Prostate gland (tissue), 2 donors: ENCODE measurements at regions not wholly inside any gene's neighbourhood (a gene's known extent, or its start where the extent isn't known, plus 50 kb on each side); places are given as distances from the start of the nearest gene placed in this dataset.

Experiments used
- DNase-seq: peaks from one replicate; pipeline ENCODE4 v3.0.0-alpha.2; 2019; ENCODE audit warnings: low spot score
- H3K27ac ChIP-seq, 2 donors: fragments of 200-600 bp; sonication (generic); 2 replicates each; pipeline ENCODE4 v1.5.1; 2017 to 2019
- H3K27me3 ChIP-seq: fragments of 200-600 bp; sonication (generic); replicated peaks from 2 replicates; pipeline ENCODE4 v1.5.1; 2019; ENCODE audit not compliant: insufficient read depth
- H3K36me3 ChIP-seq, 2 donors: fragments of 200-600 bp; sonication (generic); 1 replicate in 1 of 2; 2 replicates in 1 of 2; pipeline versions ENCODE4 v1.5.1 to v1.8.1; 2017 to 2019
- H3K4me1 ChIP-seq: fragments of 200-600 bp; sonication (generic); replicated peaks from 2 replicates; pipeline ENCODE4 v1.5.1; 2019
- H3K4me3 ChIP-seq, 2 donors: fragments of 200-600 bp; sonication (generic); 2 replicates each; pipeline ENCODE4 v1.5.1; 2017 to 2019
- H3K9me3 ChIP-seq: fragments of 200-600 bp; sonication (generic); 2 replicates; pipeline ENCODE4 v1.5.1; 2017
- POLR2A ChIP-seq: fragments of 450-650 bp; IDR thresholded peaks from one replicate; pipeline ENCODE4 v1.6.1; 2016; ENCODE audit warnings: antibody characterized with exemption, mild to moderate bottlenecking
- POLR2AphosphoS5 ChIP-seq: sonication (generic); formaldehyde crosslinking; IDR thresholded peaks from one replicate; pipeline ENCODE4 v1.6.1; 2017; ENCODE audit warnings: antibody characterized with exemption
- WGBS: methylation state at CpG from one replicate; pipeline ENCODE4 v1.1.5; 2018; 5-methylcytosine and 5-hydroxymethylcytosine counted together
- intact Hi-C: fragments of 100-400 bp; cut with DNase I; formaldehyde crosslinking; loops from one replicate; pipeline ENCODE4 v1.14.2; 2022
- TF ChIP-seq, protein P1 (sequence below), 4 experiments: fragments of 200-600 bp in 2 of 4; fragments of 450-650 bp in 2 of 4; sonication (generic) in 2 of 4; IDR thresholded peaks; 1 replicate in 3 of 4; 2 replicates in 1 of 4; pipeline ENCODE4 v1.5.1; 2016 to 2019; ENCODE audit warnings: antibody characterized with exemption in 4 of 4, mild to moderate bottlenecking in 2 of 4, moderate library complexity in 2 of 4

GRCh38 chr16:55263271-55264250 is 60.4 kb upstream of the IRX6 start:
- Histone ChIP-seq H3K4me1 (no peaks in the 10 kb centered on the region), H3K9me3 (no peaks in the 10 kb centered on the region), H3K27me3 (no peaks in the 10 kb centered on the region), H3K36me3 (no peaks in the 10 kb centered on the region), H3K27ac (no peak overlapping the region), H3K4me3 (no peak overlapping the region)
- intact Hi-C loops = no loop called here
- DNase-seq = no peak
- no peak for TF ChIP-seq POLR2A
- no peak for TF ChIP-seq POLR2AphosphoS5
- TF ChIP-seq, protein P1, sequence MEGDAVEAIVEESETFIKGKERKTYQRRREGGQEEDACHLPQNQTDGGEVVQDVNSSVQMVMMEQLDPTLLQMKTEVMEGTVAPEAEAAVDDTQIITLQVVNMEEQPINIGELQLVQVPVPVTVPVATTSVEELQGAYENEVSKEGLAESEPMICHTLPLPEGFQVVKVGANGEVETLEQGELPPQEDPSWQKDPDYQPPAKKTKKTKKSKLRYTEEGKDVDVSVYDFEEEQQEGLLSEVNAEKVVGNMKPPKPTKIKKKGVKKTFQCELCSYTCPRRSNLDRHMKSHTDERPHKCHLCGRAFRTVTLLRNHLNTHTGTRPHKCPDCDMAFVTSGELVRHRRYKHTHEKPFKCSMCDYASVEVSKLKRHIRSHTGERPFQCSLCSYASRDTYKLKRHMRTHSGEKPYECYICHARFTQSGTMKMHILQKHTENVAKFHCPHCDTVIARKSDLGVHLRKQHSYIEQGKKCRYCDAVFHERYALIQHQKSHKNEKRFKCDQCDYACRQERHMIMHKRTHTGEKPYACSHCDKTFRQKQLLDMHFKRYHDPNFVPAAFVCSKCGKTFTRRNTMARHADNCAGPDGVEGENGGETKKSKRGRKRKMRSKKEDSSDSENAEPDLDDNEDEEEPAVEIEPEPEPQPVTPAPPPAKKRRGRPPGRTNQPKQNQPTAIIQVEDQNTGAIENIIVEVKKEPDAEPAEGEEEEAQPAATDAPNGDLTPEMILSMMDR (IDR thresholded peaks at IDR 0.05) = no peak
- 71% methylated on average over 10 of the region's 10 CpGs for WGBS

GRCh38 chr16:55264949-55265348 is 59.1 kb upstream of the IRX6 start:
- no peaks in the 10 kb centered on the region for H3K4me1 ChIP-seq
- H3K4me3 ChIP-seq = no peak overlapping the region
- intact Hi-C loops = no loop called here
- H3K27me3 ChIP-seq = no peaks in the 10 kb centered on the region
- WGBS = 43% methylated on average over 7 of the region's 7 CpGs
- TF ChIP-seq, protein P1 (IDR thresholded peaks at IDR 0.05) = no peak
- TF ChIP-seq POLR2A (no peak), POLR2AphosphoS5 (no peak)
- H3K27ac ChIP-seq = no peak overlapping the region
- no peaks in the 10 kb centered on the region for H3K9me3 ChIP-seq
- H3K36me3 ChIP-seq = no peaks in the 10 kb centered on the region
- peak; percentile 7 for DNase-seq

GRCh38 chr16:55265926-55266325 is 58.1 kb upstream of the IRX6 start:
- 92% methylated on average over 2 of the region's 2 CpGs for WGBS
- intact Hi-C loops = no loop called here
- Histone ChIP-seq H3K9me3 (no peaks in the 10 kb centered on the region), H3K4me1 (no peaks in the 10 kb centered on the region), H3K27ac (no peak overlapping the region), H3K27me3 (no peaks in the 10 kb centered on the region), H3K4me3 (no peak overlapping the region), H3K36me3 (no peaks in the 10 kb centered on the region)
- TF ChIP-seq, protein P1 (IDR thresholded peaks at IDR 0.05) = no peak
- TF ChIP-seq POLR2A (no peak), POLR2AphosphoS5 (no peak)
- no peak for DNase-seq

DNA sequence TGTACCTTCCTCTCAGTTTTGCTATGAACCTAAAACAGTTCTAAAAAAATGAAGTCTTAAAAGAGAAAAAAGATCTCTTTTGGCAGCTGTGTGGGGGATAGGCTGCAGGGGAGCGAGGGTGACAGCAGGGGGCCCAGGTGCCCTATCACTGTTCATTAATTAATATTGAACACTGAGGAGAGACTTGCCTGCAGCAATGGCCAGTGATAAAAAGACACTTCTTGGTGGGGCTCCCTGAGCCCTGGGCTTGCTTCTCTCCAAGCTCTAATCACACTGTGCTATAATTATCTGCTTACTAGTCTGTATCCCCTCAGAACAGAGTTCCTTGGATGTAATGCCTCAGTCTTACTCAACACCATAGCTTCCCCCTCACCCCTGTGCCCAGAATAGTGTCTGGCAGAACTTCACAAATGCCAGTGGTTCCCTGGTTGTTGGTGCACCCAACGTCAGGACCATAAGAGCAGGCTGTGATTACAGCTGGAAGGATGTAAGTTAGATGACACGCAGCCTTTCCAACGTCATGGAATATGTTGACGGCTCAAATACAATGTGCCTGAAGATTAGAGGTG is 52.0 kb upstream of the IRX6 start:
- Histone ChIP-seq H3K4me3 (no peak overlapping the region), H3K36me3 (no peaks in the 10 kb centered on the region), H3K27me3 (no peaks in the 10 kb centered on the region), H3K9me3 (no peaks in the 10 kb centered on the region), H3K4me1 (no peaks in the 10 kb centered on the region), H3K27ac (no peak overlapping the region)
- 90% methylated on average over 5 of the region's 5 CpGs for WGBS
- TF ChIP-seq POLR2A (no peak), POLR2AphosphoS5 (no peak)
- TF ChIP-seq, protein P1 (IDR thresholded peaks at IDR 0.05) = no peak
- intact Hi-C loops = no loop called here
- no peak for DNase-seq
